H4 (cell line): ENCODE measurements at regions not wholly inside any gene's neighbourhood (a gene's known extent, or its start where the extent isn't known, plus 50 kb on each side); places are given as distances from the start of the nearest gene placed in this dataset.
A peak's percentile ranks its signal among the peaks of the same experiment; 100 is the strongest.

Experiments used
- DNase-seq: peaks from one replicate; pipeline ENCODE4 v3.0.0-alpha.2; 2015; ENCODE audit warnings: low spot score

DNA sequence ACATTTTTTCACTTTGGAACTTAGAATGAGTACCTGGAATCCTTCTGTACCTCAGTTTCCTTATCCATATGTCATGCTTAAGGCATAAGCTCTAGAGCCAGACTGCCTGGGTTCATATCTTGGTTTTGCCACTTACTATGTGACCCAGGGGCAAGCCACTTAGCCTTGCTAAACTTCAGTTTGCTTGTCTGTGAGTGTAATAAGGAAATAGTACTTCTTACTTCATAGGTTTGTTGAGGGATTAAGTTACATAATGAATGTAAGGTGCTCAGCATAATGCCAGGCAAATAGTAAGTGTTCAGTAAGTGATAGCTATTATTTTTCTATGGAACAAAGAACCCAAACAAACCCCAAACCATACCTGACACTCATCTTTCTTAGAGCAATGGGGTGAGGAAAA, 225.1 kb downstream of the BCAT1 start:
- no peak for DNase-seq

DNA sequence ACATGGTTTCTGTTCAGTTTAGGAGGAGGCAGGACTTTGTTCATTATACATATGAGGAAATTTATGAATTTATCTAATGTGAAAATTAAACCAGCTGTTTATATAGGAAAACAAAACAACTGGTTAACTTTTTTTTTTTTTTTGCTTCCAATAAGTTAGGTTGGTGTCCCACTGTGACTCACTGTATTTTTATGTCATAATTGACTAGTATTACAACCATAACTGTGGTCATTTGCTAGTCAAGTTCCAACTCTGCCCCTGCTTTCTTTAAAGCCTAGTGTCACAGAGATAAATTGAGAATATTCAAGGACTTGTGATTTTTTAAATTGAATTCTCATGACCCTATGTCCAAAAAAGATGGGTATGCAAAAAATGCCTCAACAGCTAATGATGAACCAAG, 227.7 kb downstream of the BCAT1 start:
- no peak for DNase-seq

DNA sequence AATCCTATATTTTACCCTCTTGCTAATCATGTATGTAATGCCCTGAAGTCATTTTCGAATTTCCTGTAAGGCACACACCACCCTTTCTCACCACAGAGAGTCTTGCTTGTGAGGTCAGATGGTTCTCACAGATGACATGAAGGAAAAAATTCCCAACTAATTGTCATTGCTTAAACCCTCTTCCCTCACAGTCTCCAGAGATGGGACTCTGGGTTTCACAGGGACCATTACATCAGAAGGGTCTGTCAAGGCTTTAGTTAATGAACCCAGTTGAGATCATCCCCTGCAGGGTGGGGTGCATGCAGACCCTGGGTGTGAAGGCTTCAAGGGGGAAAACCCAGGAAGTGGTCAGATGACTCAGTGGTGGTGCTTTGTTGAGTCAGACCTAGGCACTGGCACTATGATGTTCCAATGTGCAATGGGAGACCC, 229.6 kb downstream of the BCAT1 start:
- DNase-seq, result peak; percentile 13

DNA sequence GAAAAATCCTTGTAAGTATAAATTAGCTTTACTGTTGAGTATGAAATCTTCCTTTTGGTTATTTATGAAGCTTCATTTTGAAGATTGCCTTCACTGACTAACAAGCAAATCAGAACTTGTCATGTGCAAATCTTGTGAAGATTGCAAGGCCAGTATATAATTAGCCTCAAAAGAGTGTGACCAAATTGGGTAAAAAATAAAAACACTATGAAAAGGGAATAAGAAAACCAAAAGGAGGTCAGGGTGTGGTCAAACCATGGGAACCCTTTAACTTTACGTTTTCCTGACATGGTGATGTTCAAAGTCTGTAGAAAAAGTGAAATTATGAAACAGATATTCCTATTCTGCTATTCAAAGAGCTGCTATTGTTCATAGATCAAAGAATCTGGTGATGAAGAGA, 230.3 kb downstream of the BCAT1 start:
- DNase-seq, result no peak

DNA sequence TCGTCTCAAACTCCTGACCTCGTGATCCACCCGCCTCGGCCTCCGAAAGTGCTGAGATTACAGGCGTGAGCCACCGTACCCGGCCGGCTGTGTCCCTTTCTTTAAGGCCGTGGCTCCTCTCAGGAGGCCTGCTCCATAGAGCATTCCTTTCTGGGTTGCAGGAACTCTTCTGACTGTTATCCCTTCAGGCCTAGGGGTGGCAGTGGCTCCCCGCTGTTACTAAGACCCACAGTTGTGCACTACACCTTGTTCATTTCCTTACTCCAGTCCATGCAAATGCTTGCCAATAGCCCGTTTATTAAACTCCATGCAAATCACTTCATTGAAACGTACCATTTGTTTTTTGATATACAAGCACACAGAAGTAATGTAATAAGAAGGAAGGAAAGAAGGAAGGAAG, 234.7 kb downstream of the BCAT1 start:
- DNase-seq, result no peak

DNA sequence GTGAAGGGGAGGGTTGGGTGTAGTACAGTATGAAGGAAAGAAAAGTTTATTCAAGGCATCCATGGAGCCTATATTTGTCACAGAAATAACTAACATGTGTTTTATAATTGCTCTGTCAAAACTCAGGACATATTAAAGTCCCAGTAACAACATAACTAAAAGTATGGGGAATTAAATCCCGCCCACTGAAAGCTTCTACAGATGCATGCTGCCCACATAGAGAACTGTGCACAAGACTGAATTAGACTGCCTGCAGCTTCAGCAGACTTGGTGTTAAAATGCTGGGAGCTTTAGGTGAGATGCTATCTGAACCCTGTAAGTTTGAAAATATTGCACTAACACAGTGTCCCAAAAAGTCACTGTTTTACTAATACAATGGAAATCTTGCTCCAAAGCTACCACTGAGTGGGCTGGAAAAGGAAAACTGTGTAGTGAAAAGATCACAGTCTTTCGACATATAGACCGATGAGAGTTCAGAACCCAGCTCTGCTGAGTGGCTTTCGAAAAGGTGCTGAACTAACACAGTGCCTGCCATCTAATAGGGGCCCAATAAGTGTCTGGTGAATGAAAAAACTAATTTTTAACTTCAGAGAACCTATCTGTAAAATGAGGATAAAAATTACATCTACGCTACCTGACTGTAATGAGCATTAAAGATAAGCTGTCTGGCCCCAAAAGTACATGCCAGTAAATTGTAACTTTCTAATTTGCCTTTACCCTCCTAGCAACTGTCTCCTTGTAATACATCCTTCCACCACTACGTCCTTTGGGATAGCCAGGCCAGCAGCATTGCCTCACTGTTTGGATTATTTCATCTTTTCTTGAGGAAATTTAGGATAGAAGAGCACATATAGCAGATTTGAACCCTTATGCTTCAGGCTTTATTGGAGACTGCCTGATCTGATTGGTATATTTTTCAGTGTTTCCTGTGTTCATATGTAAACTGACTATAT, 237.6 kb downstream of the BCAT1 start:
- DNase-seq, result no peak

DNA sequence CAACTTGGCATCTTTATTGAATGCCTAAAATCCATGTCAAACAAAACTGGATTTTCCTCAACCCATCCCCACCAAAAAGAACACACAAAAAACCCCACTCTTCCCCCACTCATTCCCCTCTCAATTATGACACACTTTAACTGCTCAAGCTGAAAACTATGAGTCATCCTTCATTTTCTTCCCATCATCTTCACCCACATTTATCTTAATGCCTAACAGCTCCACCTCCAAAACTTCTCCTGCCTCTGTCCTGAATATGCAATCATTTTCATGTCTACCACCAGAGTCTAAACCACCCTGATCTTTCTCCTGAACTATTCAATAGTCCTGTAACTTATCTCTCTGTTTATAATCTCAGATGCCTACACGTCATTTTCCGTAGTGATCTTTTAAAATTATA, 239.7 kb downstream of the BCAT1 start:
- no peak for DNase-seq

DNA sequence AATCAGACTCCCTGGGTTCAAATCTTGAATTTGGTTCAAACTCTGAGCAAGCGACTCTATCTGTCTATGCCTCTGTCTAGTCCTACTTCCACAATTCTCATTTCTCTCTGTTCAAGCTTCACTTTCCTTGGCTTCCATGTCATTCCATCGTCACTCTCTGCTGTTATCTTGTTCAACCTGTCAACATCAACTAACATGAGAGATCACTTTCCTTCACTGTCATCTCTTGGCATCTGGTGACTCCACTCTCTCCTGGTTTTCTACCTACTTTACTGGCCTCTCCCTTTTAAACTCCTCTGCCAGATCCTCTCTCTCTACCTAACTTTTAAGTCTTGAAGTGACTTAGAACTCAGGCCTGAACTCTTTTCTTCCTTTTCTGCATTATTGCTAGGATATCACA, 240.2 kb downstream of the BCAT1 start:
- DNase-seq, result no peak

DNA sequence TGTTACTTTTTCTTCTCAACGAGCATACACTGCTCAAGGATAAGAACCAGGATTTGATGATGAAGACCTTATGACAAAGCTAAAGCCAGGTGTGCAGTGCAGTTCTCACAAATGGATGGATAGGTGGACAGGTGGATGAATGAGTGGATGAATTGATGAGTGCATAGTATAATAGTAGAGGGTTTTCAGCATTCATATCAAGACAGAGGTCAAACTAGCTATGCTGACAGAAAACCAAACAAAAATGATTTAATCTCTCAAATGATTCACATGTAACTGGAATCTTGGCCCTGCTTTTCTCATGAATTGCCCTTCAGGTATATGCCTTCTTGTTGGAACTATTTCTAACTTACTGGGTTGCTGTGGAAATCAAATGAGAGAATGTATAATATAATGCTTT, 240.9 kb downstream of the BCAT1 start:
- no peak for DNase-seq

DNA sequence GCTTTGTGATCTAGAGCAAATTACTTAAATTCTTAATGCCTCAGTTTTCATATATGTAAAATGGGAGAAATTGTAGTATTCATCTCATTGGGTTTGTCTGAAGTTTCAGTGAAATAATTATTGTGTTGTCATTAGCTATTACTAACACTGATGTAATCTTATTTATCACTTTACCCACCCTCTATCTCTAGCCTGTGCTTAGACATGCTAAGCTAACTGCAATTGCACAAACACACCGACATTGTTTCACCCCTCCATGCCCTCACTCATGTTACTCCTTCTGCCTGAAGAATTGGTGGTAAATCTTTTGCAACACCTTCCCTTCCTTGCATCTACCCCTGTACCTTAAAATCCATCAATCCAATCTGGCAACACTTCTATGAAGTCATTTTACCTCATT, 241.6 kb downstream of the BCAT1 start:
- no peak for DNase-seq

DNA sequence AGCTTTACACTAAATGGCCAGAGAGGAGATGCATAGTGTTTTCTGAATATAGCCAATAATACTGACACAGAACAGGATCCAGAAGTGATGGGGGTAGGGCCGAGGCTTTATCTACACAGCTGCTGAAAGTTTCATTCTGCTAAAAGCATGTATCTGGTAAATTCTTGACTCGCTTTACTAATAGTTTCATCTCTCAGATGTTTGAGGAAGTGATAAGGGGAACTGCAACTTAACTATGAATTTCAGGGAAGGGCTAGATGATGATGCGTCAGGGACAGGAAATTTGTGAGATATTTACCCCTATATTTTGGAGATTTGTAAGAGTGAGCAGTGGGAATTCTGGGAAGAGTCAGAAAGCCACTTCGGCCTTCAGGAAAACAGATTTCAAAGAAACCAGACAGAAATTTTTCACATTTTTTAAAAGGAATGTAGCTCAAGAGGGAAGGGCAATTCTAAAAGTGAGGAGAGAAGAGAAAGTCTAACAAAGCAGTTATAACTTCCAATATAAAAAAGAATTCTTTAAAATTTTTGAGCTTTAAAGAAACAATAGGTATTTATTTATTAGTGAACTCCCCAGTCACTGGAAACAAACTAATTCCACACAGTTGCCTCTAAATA, 243.1 kb downstream of the BCAT1 start:
- no peak for DNase-seq

DNA sequence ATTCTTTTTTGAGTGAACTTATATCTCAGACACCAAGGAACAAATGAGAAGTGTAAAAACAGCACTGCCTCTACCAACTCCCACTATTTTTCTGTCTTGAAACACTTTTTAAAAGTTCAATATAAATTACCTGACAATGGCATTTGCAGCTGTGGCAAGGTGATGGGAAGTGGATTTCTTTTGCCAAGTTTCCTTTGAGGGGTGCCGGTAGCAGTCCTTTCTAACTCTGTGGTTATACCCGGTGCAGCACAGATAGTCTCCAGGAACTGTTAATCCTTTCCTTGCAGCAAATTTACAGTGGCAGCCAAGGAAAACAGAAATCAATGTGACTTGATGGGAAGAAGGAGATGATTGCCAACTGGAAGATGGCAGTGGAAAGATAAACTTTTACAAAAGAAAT, 243.7 kb downstream of the BCAT1 start:
- no peak for DNase-seq

DNA sequence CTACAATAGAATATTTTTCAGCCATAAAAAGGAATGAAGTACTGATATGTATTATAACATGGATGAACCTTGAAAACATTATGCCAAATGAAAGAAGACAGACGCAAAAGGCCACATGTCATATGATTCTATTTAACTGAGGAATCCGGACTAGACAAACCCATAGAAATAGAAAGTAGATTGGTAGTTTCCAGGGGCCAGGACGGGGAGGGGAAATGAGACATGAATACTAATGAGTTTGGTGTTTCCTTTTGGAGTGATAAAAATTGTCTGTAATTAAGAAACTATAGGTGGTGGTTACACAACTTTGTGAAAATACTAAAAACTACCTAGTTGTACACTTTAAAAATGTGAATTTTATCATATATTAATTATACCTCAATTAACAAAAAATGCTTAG, 247.6 kb downstream of the BCAT1 start:
- no peak for DNase-seq

DNA sequence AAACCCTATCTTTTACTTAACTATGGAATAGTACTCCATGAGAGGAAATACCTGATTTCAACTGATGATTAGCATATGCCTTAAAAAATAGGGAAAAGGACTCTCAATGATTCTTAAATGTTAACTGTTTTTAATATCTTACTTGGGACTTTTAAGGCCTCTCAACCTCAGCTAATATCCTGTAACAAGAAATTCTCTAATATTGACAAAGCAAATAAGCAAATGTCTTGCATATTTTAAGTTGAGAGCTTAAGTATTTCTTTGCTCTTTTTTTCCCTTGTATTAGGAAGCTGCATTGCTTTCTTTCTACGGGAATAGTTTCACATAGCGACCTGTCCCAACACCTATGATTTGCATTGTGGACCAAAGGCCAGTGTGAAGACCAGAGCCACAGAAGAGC, 249.9 kb downstream of the BCAT1 start:
- no peak for DNase-seq

DNA sequence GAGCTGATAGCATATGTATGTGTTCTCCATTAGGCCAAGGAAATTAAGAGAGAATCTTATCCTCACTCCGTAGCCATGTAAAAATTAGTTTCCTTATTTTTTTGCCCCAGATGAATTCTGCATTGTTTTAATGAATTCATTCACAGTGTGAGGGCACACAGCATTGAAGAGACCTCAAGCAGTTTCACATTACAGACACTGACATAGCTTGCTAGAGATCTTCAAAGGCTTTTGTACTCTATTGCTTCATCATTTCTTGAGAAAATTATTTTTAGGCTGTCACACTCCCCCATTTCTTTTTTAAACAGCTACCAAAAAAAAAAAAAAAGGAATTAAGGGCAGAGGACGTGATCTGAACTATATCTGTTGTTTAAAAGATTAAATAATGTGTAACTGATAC, 251.1 kb downstream of the BCAT1 start:
- DNase-seq, result no peak

DNA sequence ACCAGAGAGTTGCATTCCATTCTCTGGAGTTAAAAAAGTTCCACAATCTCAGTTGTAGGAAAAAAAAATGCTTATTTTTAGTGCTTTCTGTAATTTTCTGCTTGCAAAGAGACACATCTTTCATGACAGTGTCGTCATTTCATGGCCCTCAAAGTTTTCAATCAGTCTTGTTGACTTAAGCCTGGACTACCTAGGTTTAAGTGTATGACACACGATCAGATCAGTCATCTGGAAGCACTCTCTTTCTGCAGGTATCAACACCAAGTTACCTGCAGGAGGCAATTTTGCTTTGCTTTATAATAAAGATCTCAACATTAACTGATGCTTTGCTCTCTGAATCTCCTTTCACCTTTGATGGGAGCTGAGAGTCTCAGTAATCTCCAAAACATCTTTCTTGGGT, 251.6 kb downstream of the BCAT1 start:
- no peak for DNase-seq

DNA sequence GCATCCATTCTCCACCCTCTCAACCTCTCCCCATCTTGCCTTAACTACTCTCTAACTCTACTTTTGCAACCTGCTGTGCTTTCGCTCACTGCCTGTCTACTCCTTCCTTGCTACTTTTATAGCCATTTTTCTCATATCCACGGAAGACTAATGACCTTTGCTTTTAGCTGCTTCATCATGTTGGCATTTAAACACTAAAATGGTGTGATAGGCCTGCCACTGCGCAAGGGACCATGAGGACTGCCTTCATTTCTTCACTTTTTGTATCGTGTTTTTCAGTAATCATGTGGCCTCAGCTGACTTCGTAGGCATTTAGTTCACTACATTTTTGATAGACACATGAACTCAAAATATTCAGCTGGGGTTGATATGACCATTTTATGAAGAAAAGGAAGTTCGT, 252.1 kb downstream of the BCAT1 start:
- DNase-seq, result no peak

DNA sequence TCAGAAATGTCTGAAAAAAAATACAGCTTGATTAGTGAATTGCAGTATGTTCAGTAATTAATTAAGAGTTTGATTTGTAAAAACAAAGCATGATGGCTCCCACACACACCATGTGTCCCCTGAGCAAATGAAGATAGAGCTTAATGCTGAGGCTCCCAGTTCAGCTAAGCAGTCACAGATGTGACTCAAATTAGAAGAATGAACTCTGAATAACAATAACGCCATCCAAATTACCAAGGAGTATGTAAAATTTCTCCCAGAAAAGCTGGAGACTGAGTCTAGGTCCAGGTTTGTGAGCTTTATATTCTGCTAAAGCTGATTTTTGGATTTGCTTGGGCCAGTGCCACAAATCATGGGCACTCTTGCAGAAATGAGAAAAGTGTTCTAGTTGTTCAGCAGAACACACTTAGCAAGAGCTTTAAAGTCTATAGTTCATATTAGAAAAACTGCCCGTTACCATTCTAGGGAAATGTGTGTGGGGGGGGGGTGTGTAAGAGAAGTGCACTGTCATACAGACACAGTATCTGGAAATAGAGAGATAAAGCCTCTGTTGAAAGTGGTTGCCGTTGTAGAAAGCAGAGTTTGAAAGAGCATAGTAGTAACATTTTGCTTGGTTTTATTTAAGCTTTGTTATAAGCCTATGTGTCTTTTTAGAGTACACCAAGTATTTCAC, 253.1 kb downstream of the BCAT1 start:
- no peak for DNase-seq

DNA sequence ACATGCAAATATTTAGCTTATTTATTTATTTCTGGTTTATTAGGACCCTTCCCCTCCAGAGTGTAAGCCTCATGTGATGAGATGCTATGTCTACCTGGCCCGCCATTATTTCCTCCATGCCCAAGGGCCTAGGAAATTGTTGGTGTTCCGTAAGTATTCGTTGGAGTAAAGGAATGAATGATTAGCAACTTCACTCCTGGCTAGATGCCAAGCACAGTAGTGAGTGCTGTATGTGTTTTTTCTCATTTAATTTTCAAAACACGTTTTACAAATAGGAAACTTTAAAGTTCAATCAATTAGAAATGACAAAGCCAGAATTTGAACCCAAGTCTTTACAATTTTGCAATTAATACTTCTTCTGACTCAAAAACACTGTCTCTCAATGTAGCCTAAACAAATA, 253.8 kb downstream of the BCAT1 start:
- DNase-seq, result no peak

DNA sequence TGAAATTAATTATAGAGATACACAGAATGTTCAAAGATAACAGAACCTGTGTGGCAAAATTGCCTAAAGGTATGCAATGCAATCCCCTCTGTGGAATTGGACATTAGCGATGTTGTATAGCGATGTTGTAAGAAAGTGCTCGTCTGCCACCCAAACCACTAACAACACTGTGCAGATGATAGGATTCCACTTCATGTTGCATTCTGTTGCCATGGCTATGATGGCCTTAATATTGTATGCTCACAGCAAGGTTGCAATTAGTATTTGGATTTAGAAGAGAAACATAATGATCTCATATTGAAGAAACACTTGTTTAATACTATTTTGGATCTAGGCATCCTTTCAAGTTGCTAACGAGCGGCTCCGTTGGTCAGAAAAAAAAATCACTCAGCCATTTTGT, 260.3 kb downstream of the BCAT1 start:
- no peak for DNase-seq

DNA sequence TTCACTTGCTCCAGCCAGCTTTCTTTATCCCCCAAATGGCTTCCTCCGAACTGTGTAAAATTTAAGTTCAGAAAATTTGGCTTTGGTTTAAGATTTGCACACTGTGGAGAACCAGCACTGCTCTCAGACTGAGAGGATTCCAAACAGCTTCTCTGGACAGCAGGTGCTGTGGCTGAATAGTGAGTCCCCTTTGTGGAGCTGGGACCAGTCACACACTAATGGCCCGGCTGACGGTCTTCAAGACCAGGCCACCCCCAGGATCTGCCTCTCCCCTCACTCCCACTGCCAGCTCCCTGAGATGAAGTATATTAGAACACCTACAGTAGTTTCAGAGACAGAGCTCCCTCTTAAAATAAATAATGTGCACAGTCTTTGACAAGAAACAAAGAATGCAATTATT, 267.3 kb downstream of the BCAT1 start:
- no peak for DNase-seq

DNA sequence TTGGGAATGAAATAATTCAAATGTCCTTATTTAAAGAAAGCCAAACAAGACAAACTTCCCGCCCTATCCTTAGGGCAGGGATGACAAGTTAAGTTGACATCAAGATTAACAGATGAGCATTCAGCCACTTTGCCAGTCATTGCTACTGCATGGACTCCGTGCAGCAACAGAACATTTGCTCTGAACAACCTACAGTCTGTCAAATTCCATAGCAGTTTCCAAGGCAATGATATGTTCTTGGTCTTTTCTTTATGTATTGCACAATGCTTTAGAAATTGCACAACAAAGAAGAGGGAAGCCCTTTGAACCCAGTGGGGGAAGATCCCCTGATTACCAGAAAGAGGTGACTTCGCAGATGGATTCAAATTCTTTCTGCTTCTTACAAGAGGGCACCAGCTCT, 269.8 kb downstream of the BCAT1 start:
- DNase-seq, result no peak

DNA sequence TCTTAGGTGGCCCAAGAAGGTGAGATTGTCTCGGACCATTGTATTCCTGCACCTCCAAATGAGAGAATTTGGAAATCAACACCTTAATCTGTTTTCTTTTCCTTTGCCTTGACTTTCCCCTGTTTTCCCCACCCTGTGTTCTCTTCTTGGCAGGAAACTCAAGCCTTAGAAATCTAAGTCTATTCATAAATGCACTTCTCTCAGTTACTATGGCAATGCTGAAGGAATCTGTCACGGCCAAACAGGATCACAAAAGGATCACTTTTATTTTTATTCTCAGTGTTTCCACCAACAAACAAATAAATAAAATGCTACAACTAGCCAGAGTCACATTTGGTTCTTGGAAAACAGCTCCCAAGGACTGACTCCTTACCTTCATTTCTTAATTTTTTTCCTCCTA, 270.5 kb downstream of the BCAT1 start:
- no peak for DNase-seq
